ENCODE measurements at regions not wholly inside any gene's neighbourhood (a gene's known extent, or its start where the extent isn't known, plus 50 kb on each side); places are given as distances from the start of the nearest gene placed in this dataset.

GRCh38 chr12:127119600-127120140 lies 1147.3 kb upstream of the TMEM132C start:
- H3K4me1 ChIP-seq (ENCODE audit: insufficient read depth, poor library complexity, severe bottlenecking) = no peaks in the 10 kb centered on the region
- H3K36me3 ChIP-seq (ENCODE audit: low read depth) = no peaks in the 10 kb centered on the region
- no peak for TF ChIP-seq CTCF (IDR thresholded peaks at IDR 0.05; ENCODE audit: poor library complexity, severe bottlenecking)
- no peak for ATAC-seq (ENCODE audit: low read depth)
- no peak overlapping the region for H3K27ac ChIP-seq (ENCODE audit: poor library complexity, severe bottlenecking)
- H3K27me3 ChIP-seq (ENCODE audit: insufficient read depth, poor library complexity, severe bottlenecking) = no peaks in the 10 kb centered on the region
- no peaks in the 10 kb centered on the region for H3K9me3 ChIP-seq (ENCODE audit: severe bottlenecking)
- no peak overlapping the region for H3K4me3 ChIP-seq (ENCODE audit: severe bottlenecking)
- DNase-seq (ENCODE audit: low spot score) = no peak

- Histone ChIP-seq H3K27ac (ENCODE audit: poor library complexity, severe bottlenecking) (no peak overlapping the region), H3K4me3 (ENCODE audit: severe bottlenecking) (no peak overlapping the region), H3K4me1 (ENCODE audit: insufficient read depth, poor library complexity, severe bottlenecking) (peaks cover 6% of the 10 kb centered on the region), H3K27me3 (ENCODE audit: insufficient read depth, poor library complexity, severe bottlenecking) (no peaks in the 10 kb centered on the region), H3K9me3 (ENCODE audit: severe bottlenecking) (no peaks in the 10 kb centered on the region), H3K36me3 (ENCODE audit: low read depth) (no peaks in the 10 kb centered on the region)
- TF ChIP-seq CTCF (IDR thresholded peaks at IDR 0.05; ENCODE audit: poor library complexity, severe bottlenecking) = no peak
- no peak for ATAC-seq (ENCODE audit: low read depth)
- no peak for DNase-seq (ENCODE audit: low spot score)
These were observed 1146.1 kb upstream of the TMEM132C start for GRCh38 chr12:127120851-127121250.

GRCh38 chr12:127121494-127122084 lies 1145.4 kb upstream of the TMEM132C start:
- H3K4me1 ChIP-seq (ENCODE audit: insufficient read depth, poor library complexity, severe bottlenecking) = peaks cover 11% of the 10 kb centered on the region
- H3K9me3 ChIP-seq (ENCODE audit: severe bottlenecking) = no peaks in the 10 kb centered on the region
- H3K27me3 ChIP-seq (ENCODE audit: insufficient read depth, poor library complexity, severe bottlenecking) = no peaks in the 10 kb centered on the region
- DNase-seq (ENCODE audit: low spot score) = no peak
- no peak overlapping the region for H3K27ac ChIP-seq (ENCODE audit: poor library complexity, severe bottlenecking)
- ATAC-seq (ENCODE audit: low read depth) = no peak
- no peak overlapping the region for H3K4me3 ChIP-seq (ENCODE audit: severe bottlenecking)
- H3K36me3 ChIP-seq (ENCODE audit: low read depth) = no peaks in the 10 kb centered on the region
- no peak for TF ChIP-seq CTCF (IDR thresholded peaks at IDR 0.05; ENCODE audit: poor library complexity, severe bottlenecking)

- ATAC-seq (ENCODE audit: low read depth) = peak; percentile 92
- no peak for TF ChIP-seq CTCF (IDR thresholded peaks at IDR 0.05; ENCODE audit: poor library complexity, severe bottlenecking)
- Histone ChIP-seq H3K27ac (ENCODE audit: poor library complexity, severe bottlenecking) (peak overlapping the region; percentile 96), H3K27me3 (ENCODE audit: insufficient read depth, poor library complexity, severe bottlenecking) (no peaks in the 10 kb centered on the region), H3K9me3 (ENCODE audit: severe bottlenecking) (no peaks in the 10 kb centered on the region), H3K36me3 (ENCODE audit: low read depth) (no peaks in the 10 kb centered on the region), H3K4me3 (ENCODE audit: severe bottlenecking) (no peak overlapping the region), H3K4me1 (ENCODE audit: insufficient read depth, poor library complexity, severe bottlenecking) (peaks cover 20% of the 10 kb centered on the region)
- peak; percentile 93 for DNase-seq (ENCODE audit: low spot score)
These were observed 1141.2 kb upstream of the TMEM132C start for GRCh38 chr12:127125607-127126259.

GRCh38 chr12:127126260-127126628 lies 1140.7 kb upstream of the TMEM132C start:
- no peak for DNase-seq (ENCODE audit: low spot score)
- peaks cover 20% of the 10 kb centered on the region for H3K4me1 ChIP-seq (ENCODE audit: insufficient read depth, poor library complexity, severe bottlenecking)
- H3K4me3 ChIP-seq (ENCODE audit: severe bottlenecking) = no peak overlapping the region
- no peaks in the 10 kb centered on the region for H3K27me3 ChIP-seq (ENCODE audit: insufficient read depth, poor library complexity, severe bottlenecking)
- no peak for TF ChIP-seq CTCF (IDR thresholded peaks at IDR 0.05; ENCODE audit: poor library complexity, severe bottlenecking)
- no peaks in the 10 kb centered on the region for H3K9me3 ChIP-seq (ENCODE audit: severe bottlenecking)
- no peak; the same call in 2 of the 3 replicates for ATAC-seq (ENCODE audit: low read depth)
- no peaks in the 10 kb centered on the region for H3K36me3 ChIP-seq (ENCODE audit: low read depth)
- peak overlapping the region; percentile 96 for H3K27ac ChIP-seq (ENCODE audit: poor library complexity, severe bottlenecking)
